ENCODE measurements at regions not wholly inside any gene's neighbourhood (a gene's known extent, or its start where the extent isn't known, plus 50 kb on each side); places are given as distances from the start of the nearest gene placed in this dataset.

- Histone ChIP-seq H3K4me1 (replicated peaks in 1 of 2) (no peaks in the 10 kb centered on the region), H3K4me3 (no peak overlapping the region), H3K27ac (no peak overlapping the region)
- in situ Hi-C loops (cut with MboI; ENCODE audit: low pct_unique_long_range_greater_than_20kb in 2 of 9, low sequenced_read_pairs in 9 of 9, unreplicated experiment in 9 of 9): no loop called here
- WGBS, 10 experiments: 83 to 100% methylated on average over 1 of the region's 1 CpG; no CpG with 5 or more reads in 8 of the 10 experiments
- ATAC-seq (replicated peaks in 6 of 8): no peak
Measured at GRCh38 chr15:39369768-39370167, 211.1 kb upstream of the THBS1 start.

- H3K4me1 ChIP-seq (replicated peaks in 1 of 2): no peaks in the 10 kb centered on the region
- H3K4me3 ChIP-seq: no peak overlapping the region
- no peak for ATAC-seq (replicated peaks in 6 of 8)
- 45 to 100% (median 91%) methylated on average over 1 of the region's 1 CpG; no CpG with 5 or more reads in 1 of the 10 experiments for WGBS, 10 experiments
- in situ Hi-C loops (cut with MboI; ENCODE audit: low pct_unique_long_range_greater_than_20kb in 2 of 9, low sequenced_read_pairs in 9 of 9, unreplicated experiment in 9 of 9): no loop called here
- H3K27ac ChIP-seq: no peak overlapping the region
Measured at GRCh38 chr15:39376371-39376909, 204.4 kb upstream of the THBS1 start.

DNA sequence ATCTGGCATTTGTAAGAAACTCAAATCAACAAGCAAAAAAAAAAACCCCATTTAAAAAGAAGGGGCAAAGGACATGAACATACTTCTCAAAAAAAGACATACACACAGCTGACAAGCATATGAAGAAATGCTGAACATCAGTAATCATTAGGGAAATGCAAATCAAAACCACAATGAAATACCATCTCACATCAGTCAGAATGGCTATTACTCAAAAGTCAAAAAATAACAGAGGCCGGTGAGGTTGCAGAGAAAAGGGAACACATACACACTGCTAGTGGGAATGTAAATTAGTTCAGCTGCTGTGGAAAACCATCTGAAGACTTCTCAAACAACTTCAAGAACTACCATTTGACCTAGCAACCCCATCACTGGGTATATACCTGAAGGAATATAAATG, 199.4 kb upstream of the THBS1 start:
- Histone ChIP-seq H3K4me3 (no peak overlapping the region), H3K27ac (no peak overlapping the region), H3K4me1 (replicated peaks in 1 of 2) (no peaks in the 10 kb centered on the region)
- ATAC-seq (replicated peaks in 6 of 8): peak in 2 of 8 experiments; percentile 27 to 50
- 0 to 100% (median 54%) methylated on average over 1 of the region's 1 CpG; no CpG with 5 or more reads in 2 of the 10 experiments for WGBS, 10 experiments
- in situ Hi-C loops (cut with MboI; ENCODE audit: low pct_unique_long_range_greater_than_20kb in 2 of 9, low sequenced_read_pairs in 9 of 9, unreplicated experiment in 9 of 9): no loop called here

- Histone ChIP-seq H3K27ac (no peak overlapping the region), H3K4me3 (no peak overlapping the region), H3K4me1 (replicated peaks in 1 of 2) (no peaks in the 10 kb centered on the region)
- ATAC-seq (replicated peaks in 6 of 8): no peak
- in situ Hi-C loops (cut with MboI; ENCODE audit: low pct_unique_long_range_greater_than_20kb in 2 of 9, low sequenced_read_pairs in 9 of 9, unreplicated experiment in 9 of 9): no loop called here
- 69 to 94% (median 81%) methylated on average over 1 to 2 of the region's 2 CpGs for whole genome bisulfite sequencing, 10 experiments
Measured at GRCh38 chr15:39388118-39388517, 192.8 kb upstream of the THBS1 start.

DNA sequence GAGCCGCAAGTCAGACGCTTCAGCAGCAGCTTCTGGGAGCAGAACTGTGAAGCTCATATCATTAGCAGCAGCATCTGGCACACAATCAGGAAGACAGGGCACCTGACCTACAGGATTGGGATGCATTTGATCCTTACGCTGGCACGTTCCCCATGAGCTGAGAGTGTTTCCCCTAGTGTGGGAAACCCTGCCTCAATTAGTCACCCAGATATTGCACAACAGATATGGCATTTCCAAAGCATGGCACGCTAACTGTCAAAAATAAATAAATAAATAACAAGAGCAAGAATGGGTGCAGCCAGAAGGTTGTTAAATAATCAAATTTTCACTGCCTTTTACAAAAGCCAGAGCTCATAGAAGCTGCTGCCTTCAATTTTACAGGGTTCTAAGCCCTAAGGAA, 189.6 kb upstream of the THBS1 start:
- Histone ChIP-seq H3K4me1 (replicated peaks in 1 of 2) (no peaks in the 10 kb centered on the region), H3K4me3 (no peak overlapping the region), H3K27ac (no peak overlapping the region)
- in situ Hi-C loops (cut with MboI; ENCODE audit: low pct_unique_long_range_greater_than_20kb in 2 of 9, low sequenced_read_pairs in 9 of 9, unreplicated experiment in 9 of 9): no loop called here
- ATAC-seq (replicated peaks in 6 of 8): no peak
- WGBS, 10 experiments: 83 to 100% (median 92%) methylated on average over 2 to 5 of the region's 5 CpGs; no CpG with 5 or more reads in 3 of the 10 experiments

- H3K27ac ChIP-seq: no peak overlapping the region
- ATAC-seq (replicated peaks in 6 of 8): peak in 3 of 8 experiments; percentile 33 to 63 (median 43)
- in situ Hi-C loops (cut with MboI; ENCODE audit: low pct_unique_long_range_greater_than_20kb in 2 of 9, low sequenced_read_pairs in 9 of 9, unreplicated experiment in 9 of 9): no loop called here
- no peak overlapping the region for H3K4me3 ChIP-seq
- WGBS, 10 experiments: 6 to 85% (median 50%) methylated on average over 1 to 4 of the region's 4 CpGs; no CpG with 5 or more reads in 1 of the 10 experiments
- H3K4me1 ChIP-seq (replicated peaks in 1 of 2): no peaks in the 10 kb centered on the region
Measured at GRCh38 chr15:39392469-39393047, 188.3 kb upstream of the THBS1 start.

DNA sequence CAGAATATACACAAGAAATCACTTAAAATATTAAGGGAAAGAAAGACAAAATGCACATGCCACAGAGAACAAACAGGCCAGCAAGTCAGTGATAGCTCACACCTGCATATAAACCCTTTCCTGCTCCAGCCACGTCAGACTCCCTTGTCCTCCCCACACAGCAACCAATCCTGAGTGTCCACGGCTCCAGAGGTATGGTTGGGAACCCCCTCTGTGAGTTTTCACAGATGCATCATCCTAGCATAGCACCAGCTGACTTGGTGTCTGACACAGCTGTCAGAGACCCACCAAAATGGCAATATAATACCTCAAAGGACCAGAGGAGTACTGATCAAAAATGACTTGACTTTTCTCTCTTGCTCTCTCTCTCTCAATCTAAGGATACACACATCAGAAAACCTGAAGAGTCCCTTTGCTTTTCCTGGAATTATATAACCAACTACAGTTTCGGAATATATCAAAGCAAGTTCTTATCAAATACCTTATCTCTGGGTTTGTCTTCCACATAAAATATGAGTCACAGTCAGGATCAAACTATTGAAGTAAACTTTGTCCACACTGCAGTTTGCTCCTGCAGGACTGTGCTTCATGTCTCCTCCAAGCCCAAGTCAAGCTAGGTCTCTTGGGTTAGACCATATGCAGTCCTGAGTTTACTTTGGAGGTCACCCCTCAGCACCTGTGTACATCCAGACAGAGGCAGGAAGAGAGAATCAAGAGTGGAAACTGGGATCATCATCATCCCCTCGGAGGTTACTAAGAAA, 187.1 kb upstream of the THBS1 start:
- in situ Hi-C loops (cut with MboI; ENCODE audit: low pct_unique_long_range_greater_than_20kb in 2 of 9, low sequenced_read_pairs in 9 of 9, unreplicated experiment in 9 of 9): no loop called here
- WGBS, 10 experiments: 40 to 100% (median 67%) methylated on average over 1 to 3 of the region's 4 CpGs; no CpG with 5 or more reads in 1 of the 10 experiments
- Histone ChIP-seq H3K27ac (no peak overlapping the region), H3K4me1 (replicated peaks in 1 of 2) (no peaks in the 10 kb centered on the region), H3K4me3 (no peak overlapping the region)
- no peak for ATAC-seq (replicated peaks in 6 of 8)

DNA sequence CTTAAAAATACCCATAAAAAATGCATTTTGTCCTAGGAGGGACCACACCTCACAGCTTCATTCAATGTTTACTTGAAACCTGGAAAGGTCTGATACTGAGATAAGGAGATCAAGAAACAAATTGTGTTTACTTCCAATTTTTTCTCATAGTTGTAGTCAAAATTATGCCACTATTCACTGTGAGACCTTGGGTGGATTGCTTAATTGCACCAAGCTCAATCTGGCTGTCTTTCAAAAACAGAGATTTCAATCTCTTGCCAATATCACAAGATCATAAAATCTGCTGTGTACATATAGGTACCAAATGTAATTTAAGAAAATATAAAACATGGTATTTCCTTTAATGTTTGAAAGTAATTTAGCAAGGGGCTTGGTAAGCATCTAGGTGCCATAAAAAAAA, 186.4 kb upstream of the THBS1 start:
- Histone ChIP-seq H3K27ac (no peak overlapping the region), H3K4me1 (replicated peaks in 1 of 2) (no peaks in the 10 kb centered on the region), H3K4me3 (no peak overlapping the region)
- in situ Hi-C loops (cut with MboI; ENCODE audit: low pct_unique_long_range_greater_than_20kb in 2 of 9, low sequenced_read_pairs in 9 of 9, unreplicated experiment in 9 of 9): no loop called here
- no peak for ATAC-seq (replicated peaks in 6 of 8)

- Histone ChIP-seq H3K4me3 (no peak overlapping the region), H3K4me1 (replicated peaks in 1 of 2) (no peaks in the 10 kb centered on the region), H3K27ac (no peak overlapping the region)
- no peak for ATAC-seq (replicated peaks in 6 of 8)
- WGBS, 10 experiments: 80 to 100% (median 91%) methylated on average over 1 to 8 of the region's 8 CpGs; no CpG with 5 or more reads in 3 of the 10 experiments
- in situ Hi-C loops (cut with MboI; ENCODE audit: low pct_unique_long_range_greater_than_20kb in 2 of 9, low sequenced_read_pairs in 9 of 9, unreplicated experiment in 9 of 9): no loop called here
Measured at GRCh38 chr15:39396979-39397615, 183.8 kb upstream of the THBS1 start.

DNA sequence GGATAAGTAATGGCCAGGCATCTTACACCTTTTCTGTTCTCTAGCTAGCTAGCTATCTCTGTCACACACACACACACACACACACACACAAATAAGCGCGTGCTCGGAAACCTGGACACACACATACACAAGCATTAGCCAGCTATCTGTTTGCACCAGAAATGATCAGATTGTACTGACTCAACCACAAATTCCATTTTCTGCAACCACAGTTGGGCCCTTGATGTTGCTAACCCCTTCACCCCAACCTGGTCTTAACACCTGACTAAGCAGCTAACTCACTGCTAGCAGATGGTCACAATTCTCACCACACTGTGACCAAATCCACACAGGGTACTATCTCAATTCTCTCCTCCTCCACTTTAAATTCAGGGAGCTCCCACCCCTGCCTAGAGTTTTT, 183.0 kb upstream of the THBS1 start:
- ATAC-seq (replicated peaks in 6 of 8): no peak
- H3K4me1 ChIP-seq (replicated peaks in 1 of 2): no peaks in the 10 kb centered on the region
- in situ Hi-C loops (cut with MboI; ENCODE audit: low pct_unique_long_range_greater_than_20kb in 2 of 9, low sequenced_read_pairs in 9 of 9, unreplicated experiment in 9 of 9): no loop called here
- 96 to 100% (median 100%) methylated on average over 1 to 3 of the region's 3 CpGs; no CpG with 5 or more reads in 7 of the 10 experiments for WGBS, 10 experiments
- H3K4me3 ChIP-seq: no peak overlapping the region
- H3K27ac ChIP-seq: no peak overlapping the region

DNA sequence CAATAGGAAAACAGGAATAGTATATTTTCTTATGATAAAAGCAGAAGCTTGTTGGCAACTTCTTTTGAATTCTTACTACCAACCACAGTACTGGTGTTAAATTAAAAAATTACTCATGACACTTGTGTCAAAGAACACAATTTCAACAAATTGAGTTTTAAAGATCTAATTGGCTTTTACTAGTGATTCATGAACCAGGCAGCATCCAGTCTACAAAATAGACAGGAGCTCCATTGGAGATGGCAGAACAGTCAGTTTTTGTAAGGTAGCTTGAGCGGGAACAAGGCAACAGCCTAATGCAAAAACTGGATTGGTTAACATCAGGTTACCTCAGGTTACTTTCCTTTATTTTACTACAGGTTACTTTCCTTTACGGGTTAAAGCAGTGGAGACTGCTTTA, 181.3 kb upstream of the THBS1 start:
- no peak overlapping the region for H3K27ac ChIP-seq
- no peak for ATAC-seq (replicated peaks in 6 of 8)
- H3K4me3 ChIP-seq: no peak overlapping the region
- WGBS, 10 experiments: 89 to 100% (median 97%) methylated on average over 1 to 2 of the region's 2 CpGs; no CpG with 5 or more reads in 4 of the 10 experiments
- H3K4me1 ChIP-seq (replicated peaks in 1 of 2): no peaks in the 10 kb centered on the region
- in situ Hi-C loops (cut with MboI; ENCODE audit: low pct_unique_long_range_greater_than_20kb in 2 of 9, low sequenced_read_pairs in 9 of 9, unreplicated experiment in 9 of 9): no loop called here

GRCh38 chr15:39400002-39400401, 180.9 kb upstream of the THBS1 start:
- in situ Hi-C loops (cut with MboI; ENCODE audit: low pct_unique_long_range_greater_than_20kb in 2 of 9, low sequenced_read_pairs in 9 of 9, unreplicated experiment in 9 of 9): no loop called here
- no peak for ATAC-seq (replicated peaks in 6 of 8)
- Histone ChIP-seq H3K27ac (no peak overlapping the region), H3K4me3 (no peak overlapping the region), H3K4me1 (replicated peaks in 1 of 2) (no peaks in the 10 kb centered on the region)
- WGBS, 10 experiments: 100% methylated on average over 1 of the region's 1 CpG; no CpG with 5 or more reads in 6 of the 10 experiments

- 38 to 93% (median 88%) methylated on average over 3 to 7 of the region's 7 CpGs for WGBS, 10 experiments
- in situ Hi-C loops (cut with MboI; ENCODE audit: low pct_unique_long_range_greater_than_20kb in 2 of 9, low sequenced_read_pairs in 9 of 9, unreplicated experiment in 9 of 9): no loop called here
- Histone ChIP-seq H3K4me3 (no peak overlapping the region), H3K27ac (no peak overlapping the region), H3K4me1 (replicated peaks in 1 of 2) (no peaks in the 10 kb centered on the region)
- ATAC-seq (replicated peaks in 6 of 8): no peak
Measured at GRCh38 chr15:39400821-39401550, 179.9 kb upstream of the THBS1 start.
